Activated CD4-positive, alpha-beta T cell treated with anti-CD3 and anti-CD28 coated beads for 48 hours (primary cell): ENCODE measurements at regions not wholly inside any gene's neighbourhood (a gene's known extent, or its start where the extent isn't known, plus 50 kb on each side); places are given as distances from the start of the nearest gene placed in this dataset.

ENCODE experiments used
- DNase-seq: peaks from one replicate; pipeline ENCODE4 v3.0.0-alpha.2; 2020

DNA sequence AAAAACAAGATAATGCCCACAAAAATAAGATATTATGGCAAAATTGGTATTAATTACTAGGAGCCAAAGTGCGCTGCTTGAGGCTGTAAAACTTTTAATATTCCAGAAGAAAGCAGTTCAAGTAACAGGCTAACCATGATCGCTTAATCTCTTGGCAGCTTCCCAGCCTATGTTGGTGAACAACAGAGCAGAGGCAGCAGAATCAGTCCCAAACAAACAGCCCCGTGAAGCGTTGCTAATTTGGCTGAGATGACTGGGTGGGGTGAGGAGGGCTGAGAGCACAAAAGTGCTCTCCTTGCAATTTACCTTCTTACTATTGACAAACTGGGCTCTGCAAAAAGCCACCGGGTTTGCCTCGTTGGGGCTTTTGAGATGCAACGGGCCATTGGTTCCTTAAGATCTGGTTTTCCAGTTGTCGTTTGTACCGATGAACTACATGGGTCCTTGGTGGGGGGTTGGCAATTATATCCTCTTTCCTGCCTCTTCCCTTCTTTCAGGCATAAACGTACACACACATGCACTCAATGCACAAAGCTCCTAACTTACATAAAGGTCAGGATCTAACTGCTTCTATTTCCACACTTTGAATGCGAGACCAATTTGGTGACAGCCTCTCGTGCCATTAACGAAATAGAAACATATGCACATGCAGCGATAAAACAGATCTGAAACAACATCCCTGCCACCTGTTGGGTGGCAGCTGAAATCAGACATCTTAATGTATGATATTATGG, 407.6 kb upstream of the CADM1 start:
- DNase-seq, result no peak

DNA sequence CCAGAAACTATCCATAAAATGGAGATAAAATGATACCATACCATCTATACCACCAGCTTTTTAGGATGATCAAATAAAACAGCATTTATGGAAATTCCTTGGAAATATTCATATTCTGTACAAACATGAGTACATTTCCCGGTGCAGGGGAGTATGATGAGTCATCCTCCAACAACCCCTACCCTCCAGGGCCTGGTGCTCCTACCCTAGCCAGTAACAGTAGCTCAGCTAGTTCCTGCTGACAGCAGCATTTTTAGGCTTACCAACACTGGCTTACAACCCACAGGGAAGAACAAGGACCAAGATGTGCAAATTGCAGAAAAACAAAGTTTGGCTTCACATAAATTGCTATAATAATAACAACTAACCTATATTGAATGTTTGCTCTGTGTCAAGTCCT, 406.2 kb upstream of the CADM1 start:
- no peak for DNase-seq

DNA sequence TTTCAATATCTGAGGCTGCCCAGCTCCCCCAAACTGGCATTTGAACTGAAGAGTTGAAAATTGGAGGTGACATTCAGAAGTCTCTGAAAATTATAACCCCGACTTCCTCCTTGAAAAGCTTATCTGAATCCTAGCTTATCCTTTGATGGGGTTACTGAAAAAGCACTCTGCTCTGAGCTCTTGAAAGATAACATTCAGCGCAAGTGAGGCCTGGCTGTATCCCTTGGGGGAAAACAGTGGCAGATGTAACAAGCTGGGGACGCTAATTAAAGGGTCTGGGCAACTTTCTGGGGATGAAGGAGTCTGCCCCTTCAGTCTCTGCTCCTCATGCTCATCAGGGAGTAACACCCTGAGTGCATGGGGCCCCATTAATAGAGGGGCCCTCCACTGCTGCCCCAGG, 402.0 kb upstream of the CADM1 start:
- DNase-seq, result no peak

DNA sequence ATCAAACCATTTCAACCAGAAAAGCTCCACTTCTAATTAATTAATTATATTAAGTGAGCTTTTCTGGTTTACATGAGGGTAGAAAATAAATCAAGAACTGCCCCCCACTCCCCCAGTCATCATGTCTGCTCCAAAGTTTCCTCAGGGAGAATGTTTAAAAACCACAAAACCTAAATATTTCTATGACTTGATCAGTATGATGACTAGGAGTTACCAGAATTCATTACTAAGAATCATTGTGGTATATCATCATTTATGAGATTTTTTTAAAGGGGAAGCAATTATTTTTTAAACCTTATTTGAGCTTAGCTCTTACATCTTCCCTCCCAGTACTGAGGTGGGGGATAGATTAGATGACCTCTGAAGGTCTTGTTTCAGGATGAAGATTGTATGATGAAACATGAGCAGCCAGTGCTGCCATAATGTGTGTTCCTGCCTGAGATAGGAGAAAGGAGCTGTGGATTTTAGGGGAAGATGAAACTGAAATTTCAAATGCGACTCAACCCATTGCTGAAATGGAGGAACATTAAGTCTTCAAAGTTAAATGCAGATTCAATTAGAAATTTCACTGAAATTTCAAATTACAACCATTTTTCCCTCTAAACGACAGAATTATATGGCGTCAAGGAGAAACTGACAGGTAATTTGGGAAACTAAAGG, 401.3 kb upstream of the CADM1 start:
- DNase-seq, result no peak

DNA sequence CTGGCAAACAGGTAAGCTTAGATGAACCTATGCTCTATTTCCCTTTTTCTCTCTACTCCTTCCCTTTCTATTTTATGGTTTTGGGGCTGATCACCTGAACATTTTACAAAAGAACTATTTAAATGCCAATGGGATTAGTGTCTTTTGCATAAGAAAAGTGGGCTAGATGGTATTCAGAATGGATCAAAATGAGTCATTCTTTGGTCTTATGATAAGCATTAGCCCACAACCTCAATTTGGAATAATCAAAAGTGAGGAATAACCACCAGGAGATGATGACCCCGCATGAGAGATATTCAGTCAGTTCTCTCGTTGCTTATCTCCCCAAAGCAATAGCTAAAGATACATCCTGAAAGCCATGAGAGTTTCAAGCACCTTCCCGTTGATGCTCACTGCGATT, 399.0 kb upstream of the CADM1 start:
- no peak for DNase-seq

DNA sequence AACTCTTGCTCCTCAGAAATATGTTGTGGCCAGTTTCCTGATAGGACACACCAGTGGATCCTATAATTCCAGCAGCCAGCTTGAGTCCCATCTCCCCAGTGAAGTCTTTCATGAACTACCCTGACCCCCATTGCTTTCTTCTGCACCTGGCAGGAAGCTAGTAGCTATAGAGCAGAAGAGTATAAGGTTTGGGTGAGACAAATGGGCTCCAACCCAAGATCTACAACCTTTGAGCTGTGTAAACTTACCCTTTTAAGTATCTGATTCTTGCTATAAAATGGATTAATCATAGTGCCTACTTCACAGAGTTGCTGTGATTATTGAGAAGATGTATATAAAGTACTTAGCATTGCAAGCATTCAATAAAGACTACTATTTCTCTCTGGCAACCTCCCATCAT, 396.9 kb upstream of the CADM1 start:
- no peak for DNase-seq

DNA sequence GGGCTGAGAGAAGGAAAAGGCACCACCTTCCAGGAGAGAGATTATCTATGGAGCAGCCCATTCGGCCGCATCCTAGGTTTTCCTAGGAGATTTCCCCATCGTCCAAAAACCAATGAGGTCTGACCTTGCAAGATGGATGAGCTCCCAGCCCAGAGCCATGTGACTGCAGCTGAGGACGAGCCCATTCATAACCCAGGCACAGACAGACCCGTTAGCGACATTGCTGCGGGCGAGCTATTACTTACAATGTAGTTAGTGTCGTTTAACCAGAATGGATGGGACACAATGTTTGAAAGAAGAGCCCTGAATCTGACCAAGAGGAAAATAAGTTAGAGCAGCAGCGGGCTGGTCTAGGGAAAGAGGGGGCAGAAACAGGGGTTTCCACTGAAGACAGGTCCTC, 395.9 kb upstream of the CADM1 start:
- DNase-seq, result no peak

DNA sequence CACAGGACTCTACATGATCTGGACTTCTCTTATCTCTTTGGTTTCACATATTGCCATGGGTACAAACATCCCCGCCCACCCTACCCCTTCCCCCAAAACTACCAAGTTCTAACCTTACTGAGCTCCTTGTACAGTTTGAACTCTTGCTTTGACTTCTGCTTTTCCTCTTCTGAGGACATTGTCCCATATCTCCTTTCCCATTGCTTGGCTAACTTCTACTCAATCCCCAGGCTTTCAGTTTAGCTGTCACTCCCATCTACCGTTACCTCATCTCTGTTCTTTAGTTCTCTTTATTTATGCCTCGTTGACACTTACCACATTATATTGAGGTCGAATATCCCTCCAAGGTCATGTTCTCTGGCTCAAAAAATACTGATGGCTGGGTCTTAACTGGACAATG, 393.5 kb upstream of the CADM1 start:
- DNase-seq, result no peak

DNA sequence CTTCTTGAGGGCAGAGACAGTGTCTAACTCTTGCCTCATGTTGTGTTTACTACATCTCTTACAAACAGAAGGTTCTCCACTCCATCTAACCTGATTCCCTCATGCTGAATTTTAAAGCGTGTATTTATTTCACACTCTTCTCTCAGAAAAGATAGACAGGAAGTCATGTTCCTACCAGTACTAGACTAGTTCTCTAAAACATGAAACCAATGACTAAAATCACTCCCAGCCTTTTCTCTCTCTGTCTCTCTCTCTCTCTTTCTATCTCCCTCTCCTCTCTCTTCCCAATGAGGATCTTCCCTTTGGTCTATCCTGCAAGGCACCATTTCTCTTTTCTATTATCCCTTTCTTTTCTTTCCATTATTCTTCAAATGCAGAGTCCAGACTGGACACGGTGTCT, 391.9 kb upstream of the CADM1 start:
- DNase-seq, result no peak

DNA sequence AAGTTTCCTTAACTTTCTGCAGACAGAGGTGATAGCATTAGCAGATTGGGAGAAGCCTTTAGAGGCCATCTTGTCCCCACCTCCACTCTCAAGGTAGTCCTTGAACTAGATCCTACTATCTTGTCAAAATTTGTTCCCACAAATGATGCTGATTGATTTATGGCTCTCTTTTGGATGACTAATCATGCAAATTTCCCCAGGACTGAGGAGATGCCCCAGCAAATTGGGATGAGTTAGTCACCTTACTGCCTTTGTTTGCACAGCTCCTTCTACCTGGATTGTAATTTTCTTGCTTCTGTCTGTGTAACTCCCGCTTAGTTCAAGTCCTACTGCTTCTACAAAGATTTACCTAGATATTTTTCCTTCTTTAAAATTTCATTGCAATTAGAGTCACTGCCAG, 391.4 kb upstream of the CADM1 start:
- DNase-seq, result no peak

DNA sequence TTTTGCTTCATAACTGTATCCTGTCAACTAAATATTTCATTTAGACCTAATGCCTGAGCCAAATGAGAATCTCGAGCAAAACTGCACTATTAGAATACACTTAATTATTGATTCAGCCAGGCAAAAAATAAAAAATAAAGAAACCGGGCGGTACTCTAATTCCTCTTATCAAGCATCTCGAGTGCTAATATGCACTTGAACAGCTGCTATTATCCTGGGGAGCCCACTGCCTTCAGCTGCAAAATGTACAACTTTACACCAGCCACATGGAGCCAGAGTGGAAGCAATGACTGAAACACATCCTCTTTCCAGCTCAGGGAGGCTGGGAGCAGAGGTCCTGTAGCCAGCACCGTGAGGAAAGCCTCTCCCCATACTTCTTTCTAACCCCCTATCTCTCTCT, 390.0 kb upstream of the CADM1 start:
- no peak for DNase-seq

DNA sequence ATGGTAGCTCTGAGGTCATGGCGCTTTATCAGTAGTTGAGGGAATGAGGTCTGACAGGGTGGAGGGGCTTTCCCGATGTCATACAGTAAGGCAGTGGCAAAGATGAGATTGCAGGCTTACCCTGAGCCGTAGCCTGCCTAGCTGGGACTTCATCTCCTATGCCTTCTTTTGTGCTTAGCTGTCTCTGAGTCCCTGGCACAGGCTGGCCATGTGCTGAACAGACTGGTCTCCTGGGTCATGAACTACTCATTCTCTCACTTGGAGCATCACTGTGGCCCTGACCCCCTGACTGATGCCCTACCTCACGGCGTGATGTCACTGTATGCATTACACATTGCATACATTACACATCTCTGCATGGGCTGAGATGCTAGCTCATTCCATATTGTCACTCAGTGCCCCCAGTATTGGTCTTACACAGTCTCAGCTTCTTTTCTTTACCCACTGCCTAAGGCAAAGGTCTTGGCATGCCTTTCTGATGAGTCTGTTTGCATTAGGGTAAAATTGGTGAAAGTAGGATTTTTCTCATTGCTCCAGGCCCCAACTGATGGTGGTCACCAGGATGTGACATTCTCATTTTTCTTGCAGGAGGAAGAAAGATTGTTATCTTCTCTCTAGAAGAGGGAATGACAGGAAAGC, 389.4 kb upstream of the CADM1 start:
- no peak for DNase-seq

DNA sequence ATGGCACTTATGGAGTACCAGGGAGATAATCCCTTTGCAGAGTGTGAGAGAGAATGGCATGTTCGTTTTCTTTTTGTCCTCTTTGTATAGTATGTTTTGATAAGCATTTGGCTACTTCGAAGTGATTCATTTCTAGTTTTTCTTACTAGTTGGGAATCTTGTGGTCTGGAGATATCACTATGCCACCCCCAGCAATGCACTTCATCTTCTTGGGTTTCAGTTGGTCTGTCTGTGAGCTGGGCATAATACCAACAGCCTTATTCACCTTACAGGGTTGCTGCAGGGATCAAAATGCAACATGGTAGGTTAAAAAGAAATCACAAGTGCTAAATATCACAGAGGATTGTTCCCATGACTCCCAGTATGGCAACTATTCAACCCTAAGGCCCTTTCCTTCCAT, 387.8 kb upstream of the CADM1 start:
- no peak for DNase-seq

DNA sequence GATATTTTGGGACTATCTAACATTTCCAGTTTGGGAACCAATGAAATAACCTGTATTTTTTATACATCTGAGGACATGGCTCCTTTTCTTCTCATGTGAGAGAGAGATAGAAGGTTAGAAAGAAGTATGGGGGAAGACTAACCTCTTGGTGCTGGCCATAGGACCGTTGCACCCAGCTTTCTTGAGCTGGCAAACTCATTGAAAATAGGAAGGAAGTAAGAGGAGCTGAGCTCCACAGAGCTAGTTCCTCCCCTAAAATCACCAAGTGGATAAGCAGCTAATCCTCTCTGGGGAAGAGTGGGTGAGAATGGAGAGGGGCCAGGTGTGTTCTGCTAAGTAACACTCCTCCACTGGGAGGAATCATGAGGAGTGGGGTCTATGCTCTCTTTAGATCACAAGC, 387.4 kb upstream of the CADM1 start:
- no peak for DNase-seq

DNA sequence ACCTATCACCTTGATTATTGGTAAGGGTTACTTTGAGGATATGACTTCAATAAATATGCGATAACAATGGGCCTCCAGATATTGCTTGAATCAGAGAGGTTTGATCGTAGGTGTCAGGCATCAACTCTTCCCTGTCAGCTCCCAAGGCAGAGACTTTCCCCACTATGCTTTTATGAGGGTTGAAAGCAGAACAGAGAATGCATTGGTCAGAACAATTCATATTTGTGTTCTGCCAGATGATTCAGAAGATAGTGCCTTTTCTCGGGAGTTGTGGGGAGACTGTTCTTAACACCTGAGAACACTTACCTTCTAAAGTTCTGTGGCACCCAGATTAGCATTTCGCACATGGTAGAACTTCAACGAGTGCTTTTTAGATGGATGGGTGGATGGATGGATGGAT, 386.3 kb upstream of the CADM1 start:
- no peak for DNase-seq

DNA sequence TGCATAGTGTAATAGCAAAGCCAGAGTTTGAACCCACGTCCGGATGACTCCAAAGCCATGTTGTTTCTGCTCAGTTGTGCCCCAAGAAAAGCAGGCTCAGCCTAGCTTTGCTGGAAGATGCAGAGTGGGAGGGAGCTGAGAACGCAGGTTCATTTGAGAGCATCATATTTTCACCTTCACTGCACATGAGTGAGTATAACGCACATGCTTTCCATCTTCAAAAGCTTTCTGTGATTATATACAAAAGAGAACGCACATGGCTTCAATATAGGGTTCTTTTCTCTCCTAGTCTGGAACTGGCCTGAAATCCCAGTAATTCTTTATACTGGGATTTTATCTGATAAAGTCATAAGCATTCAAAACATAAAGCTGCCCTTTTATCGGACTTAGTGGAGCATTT, 385.5 kb upstream of the CADM1 start:
- DNase-seq, result no peak

DNA sequence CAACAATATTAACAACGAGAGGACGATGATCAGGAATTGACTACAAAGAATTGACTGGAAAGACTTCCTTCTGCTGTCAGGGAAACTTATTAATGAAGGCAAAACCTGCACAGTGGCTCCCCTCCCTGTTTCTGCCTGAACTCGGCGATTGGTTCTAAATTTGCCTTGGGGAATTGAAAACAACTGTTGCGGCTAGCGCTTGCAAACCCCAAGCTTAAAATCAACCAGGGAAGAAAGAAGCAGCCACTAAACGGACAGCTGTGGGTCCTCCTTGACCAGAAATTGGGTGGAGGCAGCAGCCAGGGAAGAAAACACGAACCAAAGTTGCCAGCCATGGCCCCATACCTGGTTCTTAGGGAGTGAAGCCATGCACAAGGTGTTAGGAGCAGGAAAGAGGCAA, 383.5 kb upstream of the CADM1 start:
- DNase-seq, result no peak

DNA sequence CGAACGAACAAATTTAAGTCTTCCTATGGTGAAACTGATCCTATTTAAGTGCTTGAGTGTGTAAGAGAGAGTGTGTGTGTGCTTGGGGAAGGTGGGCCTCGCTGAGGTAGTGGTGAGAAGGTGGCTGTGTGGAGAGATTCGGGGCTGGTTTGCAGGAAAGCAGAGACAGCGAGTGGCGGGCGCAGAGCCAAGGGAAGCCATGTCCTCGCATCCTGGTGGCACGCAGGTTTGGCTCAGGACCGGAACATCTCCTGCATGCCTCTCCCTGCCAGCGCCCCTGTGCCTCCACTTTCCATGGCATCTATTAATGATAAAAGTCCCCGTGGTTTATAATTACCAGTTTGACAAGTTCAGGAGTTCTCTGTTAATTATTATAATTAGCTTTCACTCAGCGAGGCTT, 383.1 kb upstream of the CADM1 start:
- DNase-seq, result no peak

DNA sequence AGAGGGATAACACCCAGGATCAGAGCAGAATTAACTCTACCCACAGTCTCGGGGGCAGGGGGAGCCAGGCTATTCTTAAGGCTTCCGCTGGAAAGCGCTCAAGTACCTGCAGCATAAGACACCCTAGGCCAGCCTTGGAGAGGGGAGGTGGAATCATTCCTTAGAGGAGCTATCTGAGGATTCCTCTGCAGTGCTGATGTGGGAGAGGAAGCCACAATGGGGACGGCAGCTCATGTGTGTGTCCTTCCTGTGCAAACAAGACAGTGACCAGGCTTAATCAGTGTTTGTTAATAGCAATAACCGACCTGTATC, 382.2 kb upstream of the CADM1 start:
- DNase-seq, result no peak

DNA sequence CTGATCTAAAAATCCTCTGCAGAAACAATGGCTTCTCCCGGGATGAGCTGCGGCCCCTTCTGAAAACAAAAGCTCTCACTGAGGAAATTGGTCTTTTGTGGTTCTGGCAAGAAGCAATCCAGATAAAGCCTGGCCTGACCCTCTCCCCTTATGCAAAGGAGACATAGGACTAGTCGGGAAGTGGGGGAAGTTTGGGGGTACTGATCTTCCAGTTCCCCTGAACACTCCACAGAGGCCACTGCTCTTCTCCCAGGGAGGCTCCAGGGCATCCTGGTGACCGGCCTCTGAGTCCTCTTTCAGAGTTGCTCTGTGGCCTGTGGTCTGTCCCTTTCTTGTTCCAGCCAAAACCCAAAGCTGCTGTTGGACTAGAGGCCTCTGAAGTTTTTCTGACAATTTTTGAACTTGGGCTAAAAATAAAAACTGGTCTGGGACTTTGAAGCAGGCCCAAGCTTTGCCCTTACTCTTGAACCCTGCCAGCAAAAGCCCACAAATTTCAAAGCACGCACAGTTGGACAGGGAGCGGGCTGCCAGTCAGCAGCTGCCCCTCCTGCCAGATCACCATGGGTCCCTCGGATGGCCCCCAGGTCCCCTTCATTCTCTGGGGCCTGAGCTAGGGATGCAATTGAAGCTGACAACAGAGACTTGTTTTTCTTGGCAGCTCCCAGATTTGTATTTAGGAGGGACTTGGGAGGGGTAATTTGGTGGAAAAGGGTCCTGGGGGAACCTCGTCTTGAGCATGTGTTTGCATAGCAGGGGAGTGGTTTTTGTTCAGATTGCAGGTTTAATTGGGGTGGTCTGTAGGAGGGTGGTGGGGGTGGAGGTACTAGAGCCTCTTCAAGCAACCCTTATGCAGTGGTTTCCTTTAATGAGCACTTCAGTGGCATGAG, 381.6 kb upstream of the CADM1 start:
- no peak for DNase-seq

DNA sequence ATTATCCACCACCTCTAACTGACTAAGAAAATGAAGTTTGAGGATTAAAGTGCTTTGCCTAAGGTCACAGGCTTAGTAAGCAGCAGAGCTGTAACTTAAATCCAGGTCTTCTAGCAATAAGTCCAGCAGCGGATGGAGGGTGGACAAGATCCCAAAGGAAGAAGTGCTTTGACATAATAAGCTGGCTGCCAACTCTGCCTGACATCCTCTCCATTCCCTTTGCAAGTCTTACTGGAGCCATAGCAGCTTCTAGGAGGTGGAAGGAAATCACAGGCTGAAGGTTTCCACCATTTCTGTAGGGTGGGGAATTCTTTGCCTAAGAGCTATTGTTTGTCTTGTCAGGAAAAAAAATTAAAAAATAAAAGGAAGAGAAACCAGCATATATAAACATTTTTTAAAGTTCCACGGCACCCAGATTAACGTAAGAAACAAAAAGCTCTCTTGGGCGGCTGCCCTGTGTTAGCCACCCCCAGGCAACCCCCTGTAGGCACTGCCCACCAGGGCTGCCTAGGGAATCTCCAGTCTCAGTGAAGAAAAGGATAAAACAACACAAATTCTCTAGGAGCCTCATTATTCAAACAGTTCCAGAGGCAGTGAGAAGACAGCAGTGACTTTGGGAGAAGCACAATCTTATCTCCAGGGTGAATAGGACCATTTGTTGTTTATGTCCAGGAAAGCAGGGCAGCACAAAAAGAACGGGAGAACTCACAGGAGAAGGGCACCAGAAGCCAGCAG, 380.8 kb upstream of the CADM1 start:
- DNase-seq, result no peak

DNA sequence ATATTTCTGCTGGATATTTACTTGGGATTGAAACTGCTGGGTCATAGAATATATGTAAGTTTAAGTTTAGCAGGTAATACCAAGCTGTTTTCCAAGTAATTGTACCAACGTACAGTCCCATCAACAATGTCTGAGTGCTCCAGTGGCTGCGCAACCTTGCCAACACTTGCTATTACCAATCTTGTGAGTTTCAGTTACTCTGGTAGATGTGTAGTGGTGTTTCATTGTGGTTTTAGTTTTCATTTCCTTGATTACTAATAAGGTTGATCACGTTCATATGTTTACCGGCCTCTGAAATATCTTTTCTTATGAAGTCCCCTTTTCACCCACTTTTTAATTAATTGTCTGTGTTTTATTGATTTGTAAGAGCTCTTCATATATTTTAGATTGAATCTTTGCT, 370.6 kb upstream of the CADM1 start:
- DNase-seq, result no peak

DNA sequence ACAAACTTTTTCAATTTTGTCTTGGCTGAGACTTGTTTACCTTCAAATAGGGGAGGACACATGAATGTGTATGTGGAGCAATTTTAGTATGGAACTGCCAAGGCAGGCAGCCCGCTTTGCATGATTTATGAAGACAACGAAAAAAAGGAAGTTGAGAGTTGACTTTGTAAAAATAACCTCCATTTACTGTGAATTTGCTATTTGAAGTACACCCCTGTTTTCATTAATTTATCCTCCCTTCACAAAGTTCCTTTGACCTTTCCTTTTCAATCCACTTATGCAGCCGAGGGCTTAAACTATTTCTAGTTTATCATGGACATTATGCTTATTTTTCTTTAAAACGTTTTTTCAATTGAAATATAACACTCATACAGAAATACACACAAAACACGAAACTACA, 369.6 kb upstream of the CADM1 start:
- DNase-seq, result no peak
